ENCODE measurements at regions not wholly inside any gene's neighbourhood (a gene's known extent, or its start where the extent isn't known, plus 50 kb on each side); places are given as distances from the start of the nearest gene placed in this dataset.

DNA sequence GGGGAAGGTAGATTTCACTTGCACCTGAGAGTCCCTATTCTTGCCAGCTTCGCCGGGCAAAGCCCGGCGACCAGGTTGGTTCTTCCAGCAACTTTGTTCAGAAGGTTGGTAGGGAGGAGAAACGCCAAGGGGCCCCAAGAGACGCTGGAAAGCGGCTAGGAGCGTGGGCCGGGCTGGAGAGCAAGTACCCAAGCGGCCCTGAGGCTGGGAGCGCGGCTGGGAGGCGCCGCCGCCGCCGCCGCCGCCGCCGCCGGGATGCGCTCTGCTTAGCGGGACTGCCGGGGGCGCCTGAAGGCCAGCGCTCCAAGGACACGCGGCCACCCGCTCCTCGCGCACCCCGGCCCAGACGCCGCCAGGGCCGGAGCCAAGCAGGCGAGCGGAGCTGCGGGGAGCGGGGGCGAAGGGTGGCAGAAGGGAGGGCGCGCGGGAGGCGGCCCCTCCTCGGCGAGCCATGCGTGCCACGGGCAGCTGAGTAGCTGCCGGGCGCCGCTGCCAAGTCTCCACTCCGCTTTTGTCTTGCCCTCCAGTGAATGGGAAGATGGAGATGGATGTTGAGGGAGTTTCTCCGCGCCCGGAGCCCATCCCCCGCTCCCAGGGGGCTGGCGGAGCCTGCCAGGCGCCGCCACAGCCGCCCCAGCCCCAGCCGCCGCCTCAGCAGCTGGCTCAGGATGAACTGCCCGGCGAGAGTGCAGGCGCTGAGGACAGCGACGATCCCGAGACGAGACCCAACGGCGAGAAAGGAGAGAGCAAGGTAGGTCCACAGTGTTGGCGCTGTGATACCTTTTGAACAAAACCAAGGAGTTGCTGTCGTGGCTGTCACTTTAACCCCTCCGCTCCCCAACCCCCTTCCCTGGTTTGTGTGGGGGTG lies 227.4 kb upstream of the AZI2 start:
- Histone ChIP-seq H3K27ac (no peak overlapping the region), H3K27me3 (peaks cover 79% of the 10 kb centered on the region), H3K4me1 (peaks cover 10% of the 10 kb centered on the region), H3K36me3 (no peaks in the 10 kb centered on the region), H3K79me2 (ENCODE audit: low read depth) (no peaks in the 10 kb centered on the region), H3K9me3 (ENCODE audit: low read depth) (no peaks in the 10 kb centered on the region), H3F3A (ENCODE audit: low read depth) (peaks cover 27% of the 10 kb centered on the region), H4K20me1 (ENCODE audit: low read depth) (peaks cover 14% of the 10 kb centered on the region), H3K9ac (no peak overlapping the region), H2AFZ (replicated peaks) (peak overlapping the region; percentile 93), H3K4me3 (peak overlapping the region; percentile 69), H3K4me2 (peak overlapping the region; percentile 94)
- TF ChIP-seq EZH2 (IDR thresholded peaks at IDR 0.05) (peak; percentile 61), EZH2phosphoT487 (IDR thresholded peaks at IDR 0.05) (peak; percentile 9)
- TF ChIP-seq, protein P1, sequence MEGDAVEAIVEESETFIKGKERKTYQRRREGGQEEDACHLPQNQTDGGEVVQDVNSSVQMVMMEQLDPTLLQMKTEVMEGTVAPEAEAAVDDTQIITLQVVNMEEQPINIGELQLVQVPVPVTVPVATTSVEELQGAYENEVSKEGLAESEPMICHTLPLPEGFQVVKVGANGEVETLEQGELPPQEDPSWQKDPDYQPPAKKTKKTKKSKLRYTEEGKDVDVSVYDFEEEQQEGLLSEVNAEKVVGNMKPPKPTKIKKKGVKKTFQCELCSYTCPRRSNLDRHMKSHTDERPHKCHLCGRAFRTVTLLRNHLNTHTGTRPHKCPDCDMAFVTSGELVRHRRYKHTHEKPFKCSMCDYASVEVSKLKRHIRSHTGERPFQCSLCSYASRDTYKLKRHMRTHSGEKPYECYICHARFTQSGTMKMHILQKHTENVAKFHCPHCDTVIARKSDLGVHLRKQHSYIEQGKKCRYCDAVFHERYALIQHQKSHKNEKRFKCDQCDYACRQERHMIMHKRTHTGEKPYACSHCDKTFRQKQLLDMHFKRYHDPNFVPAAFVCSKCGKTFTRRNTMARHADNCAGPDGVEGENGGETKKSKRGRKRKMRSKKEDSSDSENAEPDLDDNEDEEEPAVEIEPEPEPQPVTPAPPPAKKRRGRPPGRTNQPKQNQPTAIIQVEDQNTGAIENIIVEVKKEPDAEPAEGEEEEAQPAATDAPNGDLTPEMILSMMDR (IDR thresholded peaks at IDR 0.05), result no peak
- Mint-ChIP-seq H3K36me3 (no peaks in the 10 kb centered on the region), H3K27me3 (ENCODE audit: insufficient read depth, low read depth) (peaks cover 30% of the 10 kb centered on the region), H3K9me3 (no peaks in the 10 kb centered on the region), H3K4me1 (peaks cover 19% of the 10 kb centered on the region), H3K27ac (no peak overlapping the region), H3K4me3 (peak overlapping the region; percentile 93)
- peak; percentile 76 for DNase-seq (ENCODE audit: low spot score)

DNA sequence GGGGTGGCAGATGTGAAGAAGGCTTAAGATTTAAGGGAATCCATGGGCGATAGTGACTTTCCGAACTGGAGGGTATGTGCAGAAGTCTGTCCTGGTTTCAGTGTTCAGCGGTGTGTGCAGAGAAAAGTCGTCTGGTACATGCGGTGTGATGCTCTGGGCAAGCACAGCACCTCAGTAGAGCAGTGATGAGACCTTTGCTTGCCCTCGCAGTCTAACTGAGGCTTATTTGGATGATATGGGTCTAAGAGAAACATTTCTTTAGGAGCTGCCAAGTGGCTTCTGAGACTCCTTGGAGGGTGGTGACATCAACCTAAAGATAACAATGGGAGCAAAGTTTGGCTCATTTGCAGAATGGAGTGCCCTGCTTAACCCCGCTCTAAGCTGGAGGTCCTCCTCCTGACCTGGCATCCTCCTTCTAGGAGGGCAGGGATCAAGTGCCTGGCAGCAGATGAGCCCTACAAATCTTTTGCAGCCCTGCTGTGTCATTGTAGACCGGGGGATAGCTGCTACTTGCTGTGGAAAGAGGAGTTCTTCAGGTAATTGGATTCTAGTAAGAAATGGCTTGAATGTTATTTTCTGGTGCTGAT lies 228.1 kb upstream of the AZI2 start:
- Mint-ChIP-seq H3K4me3 (peak overlapping the region; percentile 93), H3K4me1 (peaks cover 16% of the 10 kb centered on the region)

GRCh38 chr3:28577941-28578500 lies 229.4 kb upstream of the AZI2 start:
- H3K9ac ChIP-seq, result no peak overlapping the region
- no peak overlapping the region for H3K4me2 ChIP-seq
- DNase-seq (ENCODE audit: low spot score), result no peak
- no peak overlapping the region for H2AFZ ChIP-seq (replicated peaks)
- peaks cover 14% of the 10 kb centered on the region for H4K20me1 ChIP-seq (ENCODE audit: low read depth)
- H3K27me3 ChIP-seq, result peaks cover 76% of the 10 kb centered on the region
- H3K36me3 Mint-ChIP-seq, result no peaks in the 10 kb centered on the region
- TF ChIP-seq EZH2 (IDR thresholded peaks at IDR 0.05), result no peak
- TF ChIP-seq, protein P1 (IDR thresholded peaks at IDR 0.05), result no peak
- TF ChIP-seq EZH2phosphoT487 (IDR thresholded peaks at IDR 0.05), result no peak
- H3K4me1 Mint-ChIP-seq, result peaks cover 16% of the 10 kb centered on the region
- H3K4me3 ChIP-seq, result no peak overlapping the region
- H3K4me3 Mint-ChIP-seq, result no peak overlapping the region
- no peak overlapping the region for H3K27ac Mint-ChIP-seq
- peaks cover 10% of the 10 kb centered on the region for H3K4me1 ChIP-seq
- no peaks in the 10 kb centered on the region for H3K9me3 Mint-ChIP-seq
- H3K79me2 ChIP-seq (ENCODE audit: low read depth), result no peaks in the 10 kb centered on the region
- H3K27ac ChIP-seq, result no peak overlapping the region
- H3K9me3 ChIP-seq (ENCODE audit: low read depth), result no peaks in the 10 kb centered on the region
- H3F3A ChIP-seq (ENCODE audit: low read depth), result peaks cover 27% of the 10 kb centered on the region
- peaks cover 30% of the 10 kb centered on the region for H3K27me3 Mint-ChIP-seq (ENCODE audit: insufficient read depth, low read depth)
- H3K36me3 ChIP-seq, result no peaks in the 10 kb centered on the region

More for the DNA sequence above, 228.1 kb upstream of the AZI2 start:
- TF ChIP-seq EZH2 (IDR thresholded peaks at IDR 0.05) (no peak), EZH2phosphoT487 (IDR thresholded peaks at IDR 0.05) (peak; percentile 7)
- peak overlapping the region; percentile 93 for H2AFZ ChIP-seq (replicated peaks)
- H3K9ac ChIP-seq, result no peak overlapping the region
- Mint-ChIP-seq H3K27me3 (ENCODE audit: insufficient read depth, low read depth) (peaks cover 30% of the 10 kb centered on the region), H3K27ac (no peak overlapping the region), H3K9me3 (no peaks in the 10 kb centered on the region), H3K36me3 (no peaks in the 10 kb centered on the region)
- H3K27me3 ChIP-seq, result peaks cover 79% of the 10 kb centered on the region
- DNase-seq (ENCODE audit: low spot score), result peak; percentile 55
- no peaks in the 10 kb centered on the region for H3K9me3 ChIP-seq (ENCODE audit: low read depth)
- peaks cover 27% of the 10 kb centered on the region for H3F3A ChIP-seq (ENCODE audit: low read depth)
- H3K4me3 ChIP-seq, result peak overlapping the region; percentile 69
- H3K4me2 ChIP-seq, result peak overlapping the region; percentile 94
- H3K4me1 ChIP-seq, result peaks cover 10% of the 10 kb centered on the region
- no peak overlapping the region for H3K27ac ChIP-seq
- no peaks in the 10 kb centered on the region for H3K36me3 ChIP-seq
- H3K79me2 ChIP-seq (ENCODE audit: low read depth), result no peaks in the 10 kb centered on the region
- peaks cover 14% of the 10 kb centered on the region for H4K20me1 ChIP-seq (ENCODE audit: low read depth)
